Activated CD4-positive, alpha-beta T cell treated with anti-CD3 and anti-CD28 coated beads, Interleukin-2, amount 50 U/mL, for 48 hours (primary cell): ENCODE measurements at regions not wholly inside any gene's neighbourhood (a gene's known extent, or its start where the extent isn't known, plus 50 kb on each side); places are given as distances from the start of the nearest gene placed in this dataset.

Source experiments
- DNase-seq, 2 experiments: peaks; one replicate each; pipeline ENCODE4 v3.0.0-alpha.2; 2020

- no peak for DNase-seq
Measured at GRCh38 chr14:106813477-106813823, 1287.1 kb downstream of the TMEM121 start.

DNA sequence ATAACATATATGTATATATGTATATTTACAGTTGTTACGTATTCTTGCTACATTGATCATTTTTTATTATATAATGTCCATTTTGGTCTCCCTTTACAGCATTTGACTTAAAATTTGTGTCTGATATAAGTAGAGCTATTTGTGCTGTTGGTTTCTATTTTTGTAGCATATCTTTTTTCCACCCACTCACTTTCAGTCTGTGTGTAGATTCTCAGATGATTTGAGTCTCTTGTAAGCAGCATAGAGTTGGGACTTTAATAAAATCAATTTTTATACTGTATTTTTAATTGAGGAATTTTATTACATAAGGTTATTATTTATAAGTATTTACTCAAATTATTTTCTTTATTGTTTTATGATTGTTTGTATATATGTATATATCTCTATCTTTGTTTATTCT is 1293.7 kb downstream of the TMEM121 start:
- DNase-seq: no peak

DNA sequence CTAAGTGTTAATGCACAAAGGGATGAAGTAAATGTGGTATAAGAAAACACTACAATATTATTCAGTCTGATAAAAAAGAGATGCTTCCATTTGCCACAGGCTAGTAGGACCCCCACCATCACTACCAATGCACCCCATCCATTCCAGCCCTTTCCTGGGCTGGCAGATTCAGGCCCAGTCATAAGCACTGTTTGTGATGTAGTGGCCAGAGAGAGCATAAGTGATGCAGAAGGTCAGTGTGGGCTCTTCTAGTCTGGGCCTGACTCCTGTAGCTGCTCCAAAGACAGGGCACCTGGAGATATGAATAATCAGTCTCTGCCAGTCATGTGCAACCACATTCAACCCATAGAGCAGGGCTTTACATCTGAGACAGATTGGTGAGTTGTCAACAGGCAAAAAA is 1294.7 kb downstream of the TMEM121 start:
- no peak for DNase-seq

DNA sequence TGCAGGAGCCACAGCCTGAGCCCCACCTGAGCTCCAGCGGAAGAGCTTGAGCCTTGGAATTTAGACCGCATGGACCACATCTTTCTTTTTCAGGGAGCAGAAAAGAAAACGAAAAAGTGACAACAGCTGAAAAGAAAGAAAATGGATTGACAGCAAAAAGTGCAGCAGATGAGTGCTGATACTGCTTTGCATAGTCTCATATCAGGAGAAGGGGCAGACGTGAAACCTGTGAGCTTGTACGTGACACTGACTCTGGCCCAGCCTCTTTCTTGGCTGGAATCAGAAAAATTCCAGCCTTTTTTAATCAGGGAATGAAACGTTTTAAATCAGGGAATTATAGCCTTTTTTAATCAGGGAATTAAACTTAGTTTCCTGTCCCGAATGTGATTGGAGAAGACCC is 1296.5 kb downstream of the TMEM121 start:
- DNase-seq: no peak

- DNase-seq: no peak
Measured at GRCh38 chr14:106823552-106823951, 1297.2 kb downstream of the TMEM121 start.

GRCh38 chr14:106826833-106827369 is 1300.5 kb downstream of the TMEM121 start:
- DNase-seq: no peak

- DNase-seq: peak; percentile 72 to 78
Measured at GRCh38 chr14:106831322-106831720, 1304.9 kb downstream of the TMEM121 start.

GRCh38 chr14:106837870-106838269 is 1311.5 kb downstream of the TMEM121 start:
- no peak for DNase-seq

DNA sequence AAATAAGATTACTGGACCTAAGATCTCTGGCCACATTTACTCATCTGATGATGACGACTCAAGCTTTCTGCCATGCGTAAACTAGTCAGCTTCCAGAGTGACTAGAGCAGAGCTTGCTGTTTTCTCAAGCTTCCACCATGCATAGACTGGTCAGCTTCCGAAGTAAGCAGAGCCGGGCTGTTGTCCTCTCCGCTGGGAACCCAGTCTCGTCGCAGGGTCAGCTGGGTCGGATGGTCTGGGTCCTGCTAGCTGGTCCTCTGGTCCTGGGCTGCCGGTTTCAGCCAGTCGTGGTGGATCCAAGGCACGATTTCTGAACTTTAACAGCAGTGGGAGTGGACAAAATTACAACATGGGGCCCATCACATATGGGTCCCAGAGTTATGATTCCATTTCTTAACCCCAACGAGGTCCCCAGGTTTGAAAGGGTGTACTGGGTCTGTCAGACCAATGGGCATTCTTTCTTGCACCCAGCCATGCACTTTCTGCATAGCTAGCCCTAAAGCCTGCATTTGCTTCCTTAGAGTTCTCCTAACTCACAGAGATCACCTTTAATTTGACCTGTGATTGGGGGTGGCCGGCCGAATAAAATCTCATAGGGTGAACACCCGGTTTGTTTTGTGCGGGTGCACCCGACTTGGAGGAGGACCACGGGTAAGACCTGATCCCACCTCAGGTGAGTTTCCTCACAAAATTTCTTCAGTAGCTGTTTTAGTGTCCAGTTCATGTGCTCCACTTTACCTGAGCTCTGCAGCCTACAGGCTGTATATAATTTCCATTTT is 1312.8 kb downstream of the TMEM121 start:
- no peak for DNase-seq

GRCh38 chr14:106840258-106840657 is 1313.9 kb downstream of the TMEM121 start:
- no peak for DNase-seq

- no peak for DNase-seq
Measured at GRCh38 chr14:106840991-106841390, 1314.6 kb downstream of the TMEM121 start.

GRCh38 chr14:106841701-106842100 is 1315.3 kb downstream of the TMEM121 start:
- no peak for DNase-seq

- no peak for DNase-seq
Measured at GRCh38 chr14:106842687-106843086, 1316.3 kb downstream of the TMEM121 start.

DNA sequence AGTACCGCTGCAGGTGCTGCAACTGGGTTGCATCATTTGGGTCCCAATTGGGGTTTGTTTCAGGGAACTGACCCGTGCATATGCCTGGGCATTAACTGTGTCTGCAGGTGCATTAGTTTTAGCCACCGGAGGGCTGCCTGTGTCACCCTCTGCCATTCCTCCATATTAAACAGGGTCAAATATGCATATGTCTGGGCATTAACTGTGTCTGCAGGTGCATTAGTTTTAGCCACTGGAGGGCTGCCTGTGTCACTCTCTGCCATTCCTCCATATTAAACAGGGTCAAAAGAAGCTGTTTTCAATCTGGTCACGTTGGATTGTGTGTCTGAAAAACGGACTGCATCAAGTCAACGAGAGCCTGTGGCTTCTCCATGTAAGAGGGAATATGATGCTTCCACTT is 1317.0 kb downstream of the TMEM121 start:
- no peak for DNase-seq

GRCh38 chr14:106843951-106844483 is 1317.6 kb downstream of the TMEM121 start:
- peak; percentile 36 to 38 for DNase-seq

DNA sequence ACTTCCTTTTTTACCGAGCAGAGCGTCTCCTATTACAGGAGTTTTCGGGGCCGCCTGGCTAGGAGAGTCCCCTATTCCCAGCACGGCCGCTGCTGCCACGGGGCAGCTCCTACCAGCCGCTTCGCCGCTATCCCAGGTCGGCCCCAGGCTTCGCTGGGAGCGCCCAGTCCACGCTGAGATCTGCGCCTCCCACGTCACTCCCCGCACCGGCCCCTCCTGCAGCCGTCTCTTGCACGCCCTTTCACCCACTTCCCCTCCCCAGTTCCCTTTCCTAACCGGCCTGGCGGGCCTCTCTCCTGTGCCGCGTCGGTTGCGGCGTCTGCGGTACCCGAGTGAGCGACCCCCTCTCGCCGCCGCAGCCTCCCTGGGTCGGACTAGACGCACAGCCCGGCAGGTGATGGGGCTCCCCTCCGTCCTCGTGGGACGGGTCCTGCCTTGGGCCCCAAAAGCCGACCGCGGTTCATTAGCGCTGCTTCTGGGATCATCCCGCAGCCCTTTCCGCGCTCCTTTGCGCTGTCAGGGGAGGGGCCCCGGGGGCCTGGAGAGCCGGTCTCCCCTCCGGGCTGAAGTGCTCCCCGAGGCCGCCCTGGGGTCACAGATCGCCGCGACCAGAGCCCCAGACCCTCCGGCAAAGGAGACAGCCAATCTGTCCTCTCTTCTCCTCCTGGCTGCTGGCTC is 1318.4 kb downstream of the TMEM121 start:
- peak; percentile 55 to 58 for DNase-seq

GRCh38 chr14:106845286-106846087 is 1319.1 kb downstream of the TMEM121 start:
- peak; percentile 50 to 59 for DNase-seq

GRCh38 chr14:106846218-106846617 is 1319.8 kb downstream of the TMEM121 start:
- DNase-seq: no peak

DNA sequence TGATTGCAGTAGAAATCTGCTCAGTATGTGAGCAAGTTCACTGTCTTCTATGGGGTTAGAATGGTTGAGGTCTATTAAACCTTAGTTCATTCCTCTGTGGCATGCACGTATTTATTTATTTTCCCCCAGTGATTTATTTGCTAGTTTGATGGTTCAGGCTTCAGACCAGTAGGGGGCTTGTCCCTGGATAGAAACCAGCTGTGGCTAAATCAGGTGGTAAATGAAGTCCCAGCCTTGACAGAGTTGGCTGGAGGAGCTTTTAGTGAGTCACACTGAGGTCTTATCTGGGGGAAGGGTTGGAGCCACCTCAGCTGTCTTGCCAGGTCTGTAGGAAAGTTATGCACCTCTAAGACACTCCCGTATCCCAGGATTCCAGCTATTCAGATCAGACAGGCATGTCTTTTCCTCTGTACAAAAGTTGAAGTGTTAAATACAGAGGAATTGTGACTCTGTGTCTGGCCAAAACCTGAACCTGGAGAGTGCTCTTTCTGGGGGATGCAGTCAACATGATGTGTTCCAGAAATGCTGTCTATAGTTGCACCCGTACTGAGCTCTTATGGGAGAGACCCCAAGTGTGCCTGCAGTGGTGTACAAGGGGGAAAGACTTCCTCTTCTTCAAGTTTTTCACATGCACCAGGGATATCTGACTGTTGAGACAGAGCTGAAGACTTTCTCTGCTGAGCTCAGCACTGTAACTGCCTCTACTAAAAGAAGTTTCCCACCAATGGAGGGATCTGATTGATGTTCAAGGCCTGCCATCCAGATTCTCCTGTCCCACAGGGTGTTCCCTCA is 1322.1 kb downstream of the TMEM121 start:
- no peak for DNase-seq

- DNase-seq: no peak
Measured at GRCh38 chr14:106850913-106851825, 1324.8 kb downstream of the TMEM121 start.
